HG03469 (cell line): ENCODE measurements at regions not wholly inside any gene's neighbourhood (a gene's known extent, or its start where the extent isn't known, plus 50 kb on each side); places are given as distances from the start of the nearest gene placed in this dataset.

ENCODE experiments used
- ATAC-seq: cut with Tn5 transposase; IDR thresholded peaks from one replicate; pipeline ENCODE4 v1.9.1; 2021; ENCODE audit warnings: mild to moderate bottlenecking, moderate library complexity, moderate number of reproducible peaks; ENCODE audit not compliant: unreplicated experiment

DNA sequence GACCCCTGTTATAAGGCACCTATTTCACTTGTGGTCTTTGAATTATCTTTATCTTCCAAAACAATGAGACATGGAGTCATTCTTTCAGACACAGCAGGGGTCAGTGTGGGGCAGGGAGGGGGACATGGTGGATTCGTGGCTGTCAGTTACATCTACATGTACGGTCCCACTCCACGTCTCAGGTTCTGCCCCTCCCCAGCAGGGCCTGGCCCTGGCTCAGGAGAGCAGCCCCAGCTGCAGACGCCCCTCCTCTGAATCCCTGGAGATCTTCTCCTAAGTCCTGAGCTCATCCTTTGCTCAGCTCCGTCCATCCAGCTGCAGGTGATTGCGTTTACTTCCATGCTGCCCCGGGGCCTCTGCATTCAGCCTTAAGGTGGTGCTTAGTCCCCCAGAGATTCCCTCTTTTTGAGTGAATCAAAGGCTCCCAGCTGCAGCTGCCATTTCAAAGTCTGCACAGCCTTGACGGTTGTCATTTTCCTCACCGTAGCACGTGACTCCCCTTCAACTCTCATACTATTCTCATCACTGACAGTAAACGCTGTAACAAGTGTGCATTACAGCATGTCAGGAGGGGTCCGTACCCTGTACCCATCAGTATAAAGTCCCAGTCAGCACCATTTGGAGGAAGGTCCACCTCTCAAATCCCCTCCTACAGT lies 113.4 kb upstream of the TCERG1L start:
- no peak for ATAC-seq

DNA sequence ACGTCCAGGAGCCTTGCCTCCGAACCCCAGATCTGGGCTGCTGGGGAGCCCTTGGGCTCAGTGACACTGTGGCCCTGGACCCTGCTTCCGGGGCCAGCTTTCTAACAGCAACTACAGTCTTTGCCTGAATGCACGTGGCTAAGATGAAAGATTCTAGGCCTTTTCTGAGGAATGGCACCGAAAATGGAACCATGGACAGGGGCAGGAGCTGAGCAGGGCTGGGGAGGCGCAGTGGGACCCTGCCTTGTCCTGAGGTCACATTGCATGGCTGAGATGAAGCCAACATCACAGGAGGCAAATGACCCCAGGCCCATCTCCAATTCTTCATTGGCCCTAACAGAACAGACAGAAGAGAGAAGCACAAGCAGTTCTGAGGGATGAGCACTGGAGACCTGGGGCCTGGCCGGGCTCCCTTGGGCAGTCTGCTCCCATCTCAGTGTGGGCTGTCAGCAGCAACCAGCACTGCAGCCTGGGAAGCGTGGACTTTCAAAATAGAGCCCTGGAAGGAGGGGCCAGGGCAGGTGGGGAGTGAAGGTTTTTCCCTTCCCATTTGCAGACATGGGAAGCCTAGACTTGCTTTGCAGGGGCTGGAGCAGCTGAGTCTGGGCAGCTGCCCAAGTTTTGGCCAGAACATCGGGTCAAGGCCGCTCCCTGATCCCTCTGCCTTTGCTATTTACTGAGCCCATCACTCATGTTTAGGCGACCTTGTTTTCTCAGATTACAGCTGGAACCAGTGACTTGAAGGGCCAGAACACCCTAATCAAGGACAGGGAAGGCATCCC lies 114.4 kb upstream of the TCERG1L start:
- ATAC-seq = no peak

DNA sequence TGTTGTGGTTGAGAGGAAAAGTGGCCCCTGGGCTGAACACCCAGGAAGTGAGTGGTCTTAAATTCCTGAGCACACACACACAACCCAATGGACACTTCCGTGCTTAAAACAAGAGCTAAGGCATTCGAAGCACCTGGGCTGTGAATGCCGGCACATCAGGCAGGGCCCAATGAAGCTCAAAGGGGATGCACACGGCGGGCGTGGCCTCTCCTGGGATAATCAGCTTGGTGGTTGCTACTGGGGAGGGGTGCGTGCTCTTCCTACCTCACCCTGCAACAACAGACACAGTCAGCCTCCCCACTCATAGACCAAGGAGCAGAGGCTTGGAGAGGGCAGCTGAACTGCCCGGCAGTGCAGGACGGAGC lies 115.0 kb upstream of the TCERG1L start:
- no peak for ATAC-seq

GRCh38 chr10:131427281-131427680 lies 115.8 kb upstream of the TCERG1L start:
- no peak for ATAC-seq

DNA sequence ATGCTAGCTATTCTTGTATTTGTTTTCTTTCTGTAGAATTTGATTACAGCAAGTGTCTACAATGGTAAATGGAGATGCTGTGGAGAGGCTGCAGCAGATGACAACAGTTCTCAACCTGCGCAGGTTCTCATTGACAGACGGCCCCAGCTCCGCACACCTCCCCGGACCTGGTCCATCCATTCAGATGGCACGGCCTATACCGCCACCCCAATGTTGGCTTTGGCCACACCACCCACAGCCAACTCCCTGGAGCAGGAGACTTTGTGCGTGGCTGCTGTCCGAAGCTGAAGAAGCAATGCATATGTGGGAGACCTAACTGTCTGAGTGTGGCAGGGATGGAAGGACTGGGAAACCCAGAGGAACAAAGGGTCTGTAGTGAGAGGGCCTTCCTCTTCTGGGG lies 116.4 kb upstream of the TCERG1L start:
- no peak for ATAC-seq

DNA sequence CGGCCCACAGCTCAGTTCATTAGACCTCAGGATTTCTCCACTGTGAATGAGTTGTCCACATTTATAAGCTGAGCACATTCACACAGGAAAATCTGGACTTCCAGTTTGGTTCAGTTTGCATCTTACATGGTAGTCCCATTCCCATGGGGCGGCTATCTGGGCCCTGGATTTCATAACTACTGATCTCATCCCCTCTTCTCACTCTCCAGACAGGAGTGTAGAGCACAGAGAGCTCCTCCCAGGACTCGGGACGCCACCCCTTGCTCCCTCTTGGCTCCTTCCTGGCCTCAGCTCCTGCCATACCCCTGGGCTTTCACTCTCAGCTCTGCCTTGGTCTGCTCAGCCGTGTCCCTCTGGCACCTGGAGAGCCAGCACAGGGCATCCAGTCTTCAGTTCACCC lies 117.6 kb upstream of the TCERG1L start:
- ATAC-seq = no peak

- no peak for ATAC-seq
Measured at GRCh38 chr10:131429942-131430341, 118.4 kb upstream of the TCERG1L start.

- no peak for ATAC-seq
Measured at GRCh38 chr10:131430716-131431412, 119.3 kb upstream of the TCERG1L start.

GRCh38 chr10:131431533-131431932 lies 120.0 kb upstream of the TCERG1L start:
- ATAC-seq = no peak

DNA sequence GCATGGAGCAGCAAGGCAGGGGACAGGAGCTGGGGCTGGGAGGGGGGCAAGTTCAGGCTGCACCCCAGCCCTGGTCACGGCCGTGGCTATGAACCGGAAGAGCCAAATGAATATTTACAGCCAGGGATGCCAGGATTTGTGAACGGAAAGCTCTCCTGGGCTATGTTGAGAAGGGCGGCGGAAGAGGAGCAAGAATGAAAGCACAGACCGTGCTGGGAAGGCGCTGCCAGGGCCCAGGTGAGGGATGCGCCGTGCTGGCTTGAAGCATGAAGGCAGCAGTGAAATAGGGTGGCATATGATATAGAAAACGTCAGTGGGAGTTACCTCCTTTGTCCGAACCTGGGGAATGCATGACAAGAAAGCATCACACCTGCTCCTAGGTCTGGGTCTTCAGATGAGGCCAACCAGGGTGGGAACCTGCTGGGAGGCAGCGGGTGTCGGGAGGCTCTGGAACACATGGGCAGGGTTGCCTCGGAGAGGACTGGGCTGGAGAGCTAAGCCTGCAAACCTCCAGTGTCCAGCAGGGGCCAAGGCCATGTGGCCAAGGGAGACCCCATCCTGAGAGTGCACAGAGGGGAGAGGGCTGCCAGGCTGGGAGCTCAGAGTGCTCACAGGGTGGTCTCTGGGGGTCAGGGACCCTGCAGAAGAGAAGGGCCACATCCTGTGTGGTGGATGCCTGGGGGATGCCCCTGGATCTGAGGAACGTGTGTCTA lies 120.6 kb upstream of the TCERG1L start:
- no peak for ATAC-seq

- ATAC-seq = no peak
Measured at GRCh38 chr10:131433568-131433967, 122.0 kb upstream of the TCERG1L start.

GRCh38 chr10:131435232-131435631 lies 123.7 kb upstream of the TCERG1L start:
- ATAC-seq = no peak

DNA sequence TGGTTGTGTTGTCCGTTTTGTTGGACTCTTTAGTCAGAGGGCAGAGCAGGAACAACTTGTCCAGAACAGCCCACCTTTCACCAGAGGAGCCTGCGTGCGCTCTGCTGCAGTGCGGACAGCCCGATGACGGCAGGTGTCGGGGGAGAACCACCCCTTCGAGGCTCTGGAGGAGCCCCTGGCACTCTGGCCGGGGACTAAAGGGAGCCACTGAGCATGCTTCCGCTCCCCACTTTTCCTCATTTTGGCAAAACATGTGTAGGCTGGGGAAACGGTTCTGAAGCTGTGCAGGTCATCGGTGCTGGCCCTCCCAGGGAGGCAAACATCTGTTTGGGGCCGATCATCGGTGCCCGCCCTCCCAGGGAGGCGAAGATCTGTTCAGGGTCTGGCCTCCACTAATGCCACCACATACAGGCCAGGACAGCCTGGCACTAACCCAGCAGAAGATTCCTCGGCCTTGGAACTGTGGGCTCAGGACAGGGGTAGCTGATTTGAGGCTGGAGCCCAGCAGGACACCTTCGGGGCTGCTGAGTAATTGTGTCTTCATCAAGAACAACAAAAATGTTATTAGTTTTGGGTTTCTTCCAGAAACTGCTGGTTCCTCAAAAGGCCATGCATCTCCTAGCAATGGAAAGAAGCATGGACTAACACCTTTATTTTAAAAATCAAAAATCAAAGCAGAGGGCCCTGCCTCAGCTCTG lies 124.4 kb upstream of the TCERG1L start:
- no peak for ATAC-seq

DNA sequence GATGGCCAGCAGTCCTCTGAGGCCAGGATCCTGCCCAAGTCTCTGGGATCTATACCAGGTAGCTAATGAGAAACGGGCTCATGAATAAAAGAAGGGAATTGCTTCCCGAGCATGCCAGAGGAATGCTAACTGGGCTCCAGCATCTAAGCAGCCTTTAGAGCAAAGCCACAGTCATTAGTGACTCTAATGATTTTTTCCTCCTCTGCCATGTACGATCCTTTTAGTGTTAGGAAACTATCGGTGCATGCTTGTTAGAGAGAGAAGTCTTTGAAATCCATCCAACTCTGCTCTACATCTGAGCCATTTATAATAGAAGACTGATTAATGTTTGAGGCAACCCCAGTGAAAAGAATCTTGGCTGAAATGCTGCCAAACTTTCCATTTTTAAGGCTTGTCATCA lies 124.9 kb upstream of the TCERG1L start:
- ATAC-seq = no peak

- no peak for ATAC-seq
Measured at GRCh38 chr10:131437556-131438475, 126.3 kb upstream of the TCERG1L start.

DNA sequence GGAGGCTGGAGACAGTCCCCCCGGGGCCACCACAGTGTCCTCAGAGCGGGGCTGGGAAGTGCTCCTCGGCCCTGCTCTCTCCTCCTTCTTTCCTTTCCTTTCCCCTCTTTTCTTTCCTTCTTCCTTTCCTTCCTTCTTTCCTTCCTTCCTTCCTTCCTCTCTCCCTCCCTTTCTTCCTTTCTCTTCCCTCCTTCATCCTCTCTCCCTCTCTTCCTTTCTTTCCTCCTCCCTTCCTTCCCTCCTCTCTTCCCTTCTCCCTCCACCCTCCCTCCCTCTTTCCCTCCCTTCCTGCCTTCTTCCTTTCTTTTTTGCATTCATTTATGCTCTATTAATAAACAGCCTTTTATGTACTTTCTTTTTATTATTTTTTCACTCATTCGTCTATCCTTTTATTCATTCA lies 127.1 kb upstream of the TCERG1L start:
- ATAC-seq = no peak

- no peak for ATAC-seq
Measured at GRCh38 chr10:131439705-131440104, 128.2 kb upstream of the TCERG1L start.

GRCh38 chr10:131440405-131441360 lies 129.2 kb upstream of the TCERG1L start:
- ATAC-seq = no peak

- ATAC-seq = no peak
Measured at GRCh38 chr10:131442271-131442670, 130.8 kb upstream of the TCERG1L start.
